GOT3 (cell line): ENCODE measurements at regions not wholly inside any gene's neighbourhood (a gene's known extent, or its start where the extent isn't known, plus 50 kb on each side); places are given as distances from the start of the nearest gene placed in this dataset.

Experiments
- DNase-seq: peaks from one replicate; lab custom pipeline; 2025; ENCODE audit warnings: mixed read lengths; lab: John Stamatoyannopoulos, UW

DNA sequence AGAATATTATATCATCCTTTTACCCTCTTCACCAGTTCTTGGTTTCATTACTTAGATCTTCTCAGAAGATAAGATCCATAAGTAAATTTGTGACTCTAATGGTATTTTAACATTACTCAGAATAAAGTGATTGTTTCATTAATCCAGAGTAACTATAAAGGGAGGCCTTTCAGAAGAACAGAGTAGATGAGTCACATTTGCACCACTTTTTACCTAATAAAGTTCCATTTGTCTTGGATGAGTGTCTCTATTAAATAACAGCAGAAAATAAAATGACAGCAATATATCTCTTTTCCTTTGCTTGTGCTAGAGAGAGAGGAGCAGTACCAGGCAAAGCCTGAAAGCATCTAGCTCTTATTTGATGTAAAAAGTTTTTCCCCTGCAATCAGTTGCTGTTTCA is 926.5 kb upstream of the CNTNAP5 start:
- DNase-seq = no peak

- DNase-seq = no peak
Observed at GRCh38 chr2:123101434-123101833, 923.7 kb upstream of the CNTNAP5 start.

DNA sequence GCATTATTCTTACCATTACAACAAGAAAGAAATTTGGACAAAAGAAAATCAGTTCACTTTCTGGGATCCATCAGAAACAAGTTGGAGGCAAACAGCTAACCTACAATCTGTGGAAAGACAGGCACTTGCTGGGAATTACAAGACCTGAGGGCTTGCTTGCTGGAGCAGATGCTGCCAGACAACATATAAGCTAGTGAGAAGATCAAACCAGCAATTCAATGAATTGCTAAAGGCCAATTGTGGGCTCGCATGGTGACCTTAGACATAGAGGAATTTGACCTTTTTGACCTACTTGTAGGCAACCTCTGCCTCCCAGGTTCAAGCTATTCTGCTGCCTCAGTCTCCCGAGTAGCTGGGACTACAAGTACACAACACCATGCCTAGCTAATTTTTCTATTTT is 921.2 kb upstream of the CNTNAP5 start:
- DNase-seq = no peak

GRCh38 chr2:123116595-123116994 is 908.5 kb upstream of the CNTNAP5 start:
- DNase-seq = no peak

DNA sequence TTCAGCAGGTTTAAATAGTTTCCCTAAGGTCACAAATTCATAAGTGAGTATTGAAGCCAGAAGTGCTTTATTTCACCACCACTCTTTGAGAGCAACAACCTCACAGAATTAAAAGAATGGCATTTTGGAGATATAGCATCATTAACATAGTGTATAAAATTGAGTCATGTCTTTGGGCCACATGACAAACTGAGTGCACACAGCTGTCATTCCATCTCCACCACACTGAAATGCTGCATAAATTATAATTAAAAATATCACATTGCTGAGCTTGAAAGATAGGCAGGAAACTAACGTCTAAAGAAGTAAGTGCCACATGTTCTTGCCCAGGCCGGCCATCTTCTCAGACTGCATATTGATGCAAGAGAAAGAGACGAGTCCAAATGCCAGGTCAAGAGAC is 897.9 kb upstream of the CNTNAP5 start:
- DNase-seq = no peak

- DNase-seq = no peak
Observed at GRCh38 chr2:123128951-123129350, 896.1 kb upstream of the CNTNAP5 start.

GRCh38 chr2:123136419-123136818 is 888.7 kb upstream of the CNTNAP5 start:
- DNase-seq = no peak

DNA sequence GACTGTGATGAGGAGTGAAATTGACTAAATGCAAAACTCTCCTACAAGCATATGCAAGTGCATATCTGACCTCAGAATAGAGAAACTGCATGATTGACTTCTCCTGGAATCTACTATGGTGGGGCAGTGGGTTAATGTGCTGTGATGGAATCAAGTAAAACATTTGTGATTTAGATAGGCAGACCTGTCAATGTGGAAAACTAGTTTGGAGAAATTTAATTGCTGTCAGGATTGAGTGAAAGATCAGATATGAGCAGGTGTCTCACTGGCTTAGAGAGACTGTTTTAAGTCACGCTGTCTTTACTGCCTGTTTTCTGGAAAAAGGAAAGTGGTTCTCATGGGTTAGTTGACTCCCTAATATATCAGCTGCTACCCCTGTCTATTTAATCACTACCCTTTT is 881.0 kb upstream of the CNTNAP5 start:
- no peak for DNase-seq

GRCh38 chr2:123153041-123153440 is 872.0 kb upstream of the CNTNAP5 start:
- no peak for DNase-seq

DNA sequence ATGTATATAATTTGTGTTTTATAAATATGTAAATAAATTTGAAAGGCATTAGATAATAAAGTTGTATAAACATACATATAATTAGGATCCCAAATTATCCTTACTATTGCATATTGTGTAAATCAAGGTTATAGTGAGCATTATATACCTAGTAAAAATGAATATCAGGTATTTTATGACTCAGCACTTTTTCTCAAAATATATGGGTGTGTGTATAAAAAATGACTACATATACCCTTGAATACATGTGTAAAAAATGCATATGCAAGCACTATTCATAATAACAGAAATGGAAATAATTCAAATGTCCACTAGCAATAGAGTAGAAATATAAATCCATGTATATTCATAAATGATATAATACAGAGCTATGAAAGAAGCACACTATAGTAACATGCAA is 870.9 kb upstream of the CNTNAP5 start:
- DNase-seq = no peak

DNA sequence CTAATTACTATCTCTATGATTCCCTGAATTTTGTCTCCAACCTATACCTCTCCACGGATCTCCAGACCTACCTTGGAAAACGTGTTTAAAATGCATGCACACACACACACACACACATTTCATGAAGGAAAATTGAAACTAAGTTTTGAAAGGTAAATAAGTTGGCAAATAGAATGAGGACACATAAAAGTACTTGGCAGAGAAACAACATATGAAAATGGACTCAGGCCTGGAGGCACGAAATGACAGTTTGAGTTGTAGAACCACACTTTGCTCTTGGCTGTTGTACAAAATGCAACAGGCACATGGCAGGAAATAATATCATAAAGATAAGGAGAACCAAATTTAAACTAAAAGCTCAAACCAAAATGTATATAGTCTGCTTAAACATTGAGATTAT is 868.1 kb upstream of the CNTNAP5 start:
- DNase-seq = no peak

DNA sequence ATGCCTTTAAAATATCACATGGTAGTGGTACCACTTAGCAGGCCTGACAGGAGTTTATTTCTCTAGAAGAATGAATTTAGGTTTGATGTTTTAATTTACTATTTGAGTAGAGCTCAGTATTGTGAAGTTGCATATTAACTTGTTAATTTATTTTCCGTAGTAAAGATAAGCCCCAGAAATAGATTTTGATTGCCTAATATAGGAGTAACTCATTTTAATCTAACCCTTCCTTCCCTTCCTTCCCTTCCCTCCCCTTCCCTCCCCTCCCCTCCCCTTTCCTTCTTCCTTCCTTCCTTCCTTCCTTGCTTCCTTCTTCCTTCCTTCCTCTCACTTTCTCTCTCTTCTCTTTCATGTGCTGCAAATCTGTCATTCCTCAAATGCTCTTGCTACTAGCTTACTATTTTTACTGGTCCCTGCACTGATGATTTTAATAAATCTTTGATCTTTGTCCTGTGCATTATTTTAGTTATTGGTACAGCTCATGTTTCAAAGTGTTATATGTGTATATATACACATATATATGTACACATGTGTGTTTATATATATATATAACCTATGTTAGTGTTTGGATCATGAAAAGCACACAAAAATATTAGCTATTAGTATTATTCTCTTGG is 862.6 kb upstream of the CNTNAP5 start:
- DNase-seq = no peak

GRCh38 chr2:123163398-123163797 is 861.7 kb upstream of the CNTNAP5 start:
- no peak for DNase-seq

- no peak for DNase-seq
Observed at GRCh38 chr2:123164216-123164615, 860.9 kb upstream of the CNTNAP5 start.

DNA sequence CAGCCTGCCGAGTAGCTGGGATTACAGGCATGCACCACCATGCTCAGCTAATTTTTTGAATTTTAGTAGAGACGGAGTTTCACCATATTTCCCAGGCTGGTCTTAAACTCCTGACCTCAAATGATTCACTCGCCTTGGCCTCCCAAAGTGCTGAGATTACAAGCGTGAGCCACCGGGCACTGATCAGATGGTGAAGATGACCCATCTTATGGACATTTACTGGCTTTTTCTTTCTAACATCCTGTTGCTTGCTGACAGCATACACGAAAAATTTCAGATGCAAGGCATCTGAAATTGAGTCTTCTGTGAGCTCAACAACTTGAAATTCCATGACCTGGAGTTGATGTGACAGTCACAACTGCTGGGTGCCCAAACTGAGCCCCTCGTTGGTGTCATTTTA is 859.5 kb upstream of the CNTNAP5 start:
- DNase-seq = no peak

- no peak for DNase-seq
Observed at GRCh38 chr2:123179526-123179925, 845.6 kb upstream of the CNTNAP5 start.

- DNase-seq = no peak
Observed at GRCh38 chr2:123195957-123196356, 829.1 kb upstream of the CNTNAP5 start.

DNA sequence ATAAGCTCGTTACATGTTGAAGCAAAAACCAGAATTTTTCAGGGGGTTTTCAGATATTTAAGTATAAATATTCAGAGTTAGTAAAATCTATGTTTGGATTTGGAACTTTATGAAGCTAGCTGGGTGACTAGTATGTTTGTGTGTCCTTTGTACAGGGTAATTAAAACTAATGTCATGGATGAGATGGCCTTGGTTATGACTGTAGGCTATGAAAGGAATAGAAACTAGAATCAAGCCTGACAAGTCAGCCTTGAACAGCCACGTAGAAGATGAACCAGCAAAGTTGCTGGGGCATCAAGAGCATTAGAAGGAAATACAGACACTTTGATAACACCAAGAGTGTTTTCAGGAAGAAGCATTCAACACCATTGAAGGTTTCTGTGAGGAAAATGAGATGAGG is 825.1 kb upstream of the CNTNAP5 start:
- no peak for DNase-seq

GRCh38 chr2:123207245-123207644 is 817.8 kb upstream of the CNTNAP5 start:
- DNase-seq = no peak

- no peak for DNase-seq
Observed at GRCh38 chr2:123209202-123209601, 815.9 kb upstream of the CNTNAP5 start.

- DNase-seq = no peak
Observed at GRCh38 chr2:123211181-123211580, 813.9 kb upstream of the CNTNAP5 start.

DNA sequence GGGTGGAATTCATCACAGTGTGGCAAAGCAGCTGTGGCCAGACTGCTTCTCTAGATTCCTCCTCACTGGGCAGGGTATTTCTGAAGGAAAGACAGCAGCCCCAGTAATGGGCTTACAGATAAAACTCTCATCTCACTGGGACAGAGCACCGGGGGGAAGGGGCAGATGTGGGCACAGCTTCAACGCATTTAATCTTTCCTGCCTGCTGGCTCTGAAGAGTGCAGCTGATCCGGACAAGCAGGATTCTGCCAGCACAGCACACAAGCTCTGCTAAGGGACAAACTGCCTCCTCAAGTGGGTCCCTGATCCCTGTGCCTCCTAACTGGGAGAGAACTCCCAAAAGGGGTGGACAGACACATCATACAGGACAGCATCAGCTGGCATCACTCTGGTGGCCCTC is 779.9 kb upstream of the CNTNAP5 start:
- no peak for DNase-seq

GRCh38 chr2:123258877-123259539 is 766.1 kb upstream of the CNTNAP5 start:
- no peak for DNase-seq

- no peak for DNase-seq
Observed at GRCh38 chr2:123262856-123263255, 762.2 kb upstream of the CNTNAP5 start.
